DOHH2 (cell line): ENCODE measurements at regions not wholly inside any gene's neighbourhood (a gene's known extent, or its start where the extent isn't known, plus 50 kb on each side); places are given as distances from the start of the nearest gene placed in this dataset.

Source experiments
- CTCF ChIP-seq: fragments of 200-600 bp; sonication (generic); IDR thresholded peaks from one replicate; pipeline ENCODE4 v1.5.1; 2014; ENCODE audit warnings: antibody characterized with exemption, mild to moderate bottlenecking, low read depth, low read length; ENCODE audit not compliant: poor library complexity, severe bottlenecking
- EZH2phosphoT487 ChIP-seq: fragments of 200-600 bp; sonication (generic); IDR thresholded peaks from 2 replicates; pipeline ENCODE4 v1.6.1; 2017; ENCODE audit warnings: borderline replicate concordance, mild to moderate bottlenecking, antibody characterized with exemption, low read length, moderate library complexity, mixed read lengths

GRCh38 chr10:71060476-71061426 lies 151.6 kb upstream of the UNC5B start:
- TF ChIP-seq CTCF: no peak
- no peak for TF ChIP-seq EZH2phosphoT487
